ENCODE measurements at regions not wholly inside any gene's neighbourhood (a gene's known extent, or its start where the extent isn't known, plus 50 kb on each side); places are given as distances from the start of the nearest gene placed in this dataset.

GRCh38 chr2:9752441-9753275 lies 90.6 kb upstream of the TAF1B start:
- Histone ChIP-seq H3K4me1 (peaks cover 0 to 26% (median 10%) of the 10 kb centered on the region in 3 donors), H3K4me3 (no peak overlapping the region), H3K27me3 (peaks cover 21% of the 10 kb centered on the region), H3K27ac (no peak overlapping the region), H3K9me3 (no peaks in the 10 kb centered on the region), H3K36me3 (no peaks in the 10 kb centered on the region)
- TF ChIP-seq EP300 (IDR thresholded peaks at IDR 0.05) (no peak), POLR2A (IDR thresholded peaks at IDR 0.05) (no peak), POLR2AphosphoS5 (IDR thresholded peaks at IDR 0.05) (no peak), CTCF (IDR thresholded peaks at IDR 0.05) (no peak)
- no peak for ATAC-seq
- 85% methylated on average over 2 of the region's 21 CpGs; no CpG with 5 or more reads in 1 of the 2 donors for WGBS, 2 donors (ENCODE audit: low coverage in 1 of 2)

GRCh38 chr2:9753276-9753600 lies 90.0 kb upstream of the TAF1B start:
- peak; percentile 56 for ATAC-seq
- TF ChIP-seq EP300 (IDR thresholded peaks at IDR 0.05) (no peak), POLR2AphosphoS5 (IDR thresholded peaks at IDR 0.05) (no peak), CTCF (IDR thresholded peaks at IDR 0.05) (no peak), POLR2A (IDR thresholded peaks at IDR 0.05) (no peak)
- Histone ChIP-seq H3K4me1 (peaks cover 0 to 31% (median 14%) of the 10 kb centered on the region in 3 donors), H3K9me3 (no peaks in the 10 kb centered on the region), H3K27ac (no peak overlapping the region), H3K4me3 (no peak overlapping the region), H3K27me3 (peaks cover 21% of the 10 kb centered on the region), H3K36me3 (no peaks in the 10 kb centered on the region)
- WGBS, 2 donors (ENCODE audit: low coverage in 1 of 2) = 80% methylated on average over 1 of the region's 9 CpGs; no CpG with 5 or more reads in 1 of the 2 donors

- WGBS, 2 donors (ENCODE audit: low coverage in 1 of 2) = no CpG with 5 or more reads among the region's 36 CpGs
- no peak for ATAC-seq
- Histone ChIP-seq H3K9me3 (no peaks in the 10 kb centered on the region), H3K4me1 (peaks cover 0 to 34% (median 14%) of the 10 kb centered on the region in 3 donors), H3K4me3 (no peak overlapping the region), H3K27ac (no peak overlapping the region), H3K36me3 (no peaks in the 10 kb centered on the region), H3K27me3 (peaks cover 21% of the 10 kb centered on the region)
- no peak for TF ChIP-seq CTCF (IDR thresholded peaks at IDR 0.05)
- TF ChIP-seq POLR2AphosphoS5 (IDR thresholded peaks at IDR 0.05) = no peak
- TF ChIP-seq EP300 (IDR thresholded peaks at IDR 0.05) = no peak
- no peak for TF ChIP-seq POLR2A (IDR thresholded peaks at IDR 0.05)
Measured at GRCh38 chr2:9753665-9754531, 89.4 kb upstream of the TAF1B start.

GRCh38 chr2:9754532-9754887 lies 88.8 kb upstream of the TAF1B start:
- H3K27ac ChIP-seq = no peak overlapping the region
- H3K4me3 ChIP-seq = no peak overlapping the region
- ATAC-seq = no peak

More at GRCh38 chr2:9754532-9754887, 88.8 kb upstream of the TAF1B start:
- H3K9me3 ChIP-seq = no peaks in the 10 kb centered on the region
- no peak for TF ChIP-seq CTCF (IDR thresholded peaks at IDR 0.05)
- no peak for TF ChIP-seq EP300 (IDR thresholded peaks at IDR 0.05)
- TF ChIP-seq POLR2A (IDR thresholded peaks at IDR 0.05) = no peak
- no peak for TF ChIP-seq POLR2AphosphoS5 (IDR thresholded peaks at IDR 0.05)
- WGBS, 2 donors (ENCODE audit: low coverage in 1 of 2) = 81 to 83% methylated on average over 4 to 6 of the region's 6 CpGs
- peaks cover 21% of the 10 kb centered on the region for H3K27me3 ChIP-seq
- peaks cover 0 to 34% (median 14%) of the 10 kb centered on the region in 3 donors for H3K4me1 ChIP-seq
- H3K36me3 ChIP-seq = no peaks in the 10 kb centered on the region

Data from gastroesophageal sphincter (tissue), 4 donors.